Panc1 (cell line): ENCODE measurements at regions not wholly inside any gene's neighbourhood (a gene's known extent, or its start where the extent isn't known, plus 50 kb on each side); places are given as distances from the start of the nearest gene placed in this dataset.

ENCODE experiments used
- CTCF ChIP-seq: fragments of 450-650 bp; IDR thresholded peaks from 2 replicates; pipeline ENCODE4 v1.5.1; 2017; ENCODE audit warnings: mild to moderate bottlenecking
- SIN3A ChIP-seq: IDR thresholded peaks from 2 replicates; pipeline ENCODE4 v1.6.1; 2012; ENCODE audit warnings: low read depth, mild to moderate bottlenecking, low read length, moderate library complexity, borderline replicate concordance; ENCODE audit not compliant: insufficient read depth

- TF ChIP-seq SIN3A: no peak
- no peak for TF ChIP-seq CTCF
Measured at GRCh38 chr13:85212692-85213091, 586.5 kb downstream of the SLITRK6 start.
